ENCODE measurements at regions not wholly inside any gene's neighbourhood (a gene's known extent, or its start where the extent isn't known, plus 50 kb on each side); places are given as distances from the start of the nearest gene placed in this dataset.
"Not testable (repeated sequence)": the region's sequence is repeated elsewhere in the genome, so short reads cannot be mapped to it uniquely, and the experiment has no call there.

- DNase-seq (ENCODE audit: insufficient read length, low spot score), result no peak
- TF ChIP-seq CTCF (IDR thresholded peaks at IDR 0.05; ENCODE audit: insufficient read depth, missing control alignments), result no peak
- no peak for FAIRE-seq
Observed at GRCh38 chr20:51946586-51946985, 144.3 kb upstream of the SALL4 start.

GRCh38 chr20:51945881-51946280, 143.6 kb upstream of the SALL4 start:
- FAIRE-seq, result no peak
- TF ChIP-seq CTCF (IDR thresholded peaks at IDR 0.05; ENCODE audit: insufficient read depth, missing control alignments), result no peak

DNA sequence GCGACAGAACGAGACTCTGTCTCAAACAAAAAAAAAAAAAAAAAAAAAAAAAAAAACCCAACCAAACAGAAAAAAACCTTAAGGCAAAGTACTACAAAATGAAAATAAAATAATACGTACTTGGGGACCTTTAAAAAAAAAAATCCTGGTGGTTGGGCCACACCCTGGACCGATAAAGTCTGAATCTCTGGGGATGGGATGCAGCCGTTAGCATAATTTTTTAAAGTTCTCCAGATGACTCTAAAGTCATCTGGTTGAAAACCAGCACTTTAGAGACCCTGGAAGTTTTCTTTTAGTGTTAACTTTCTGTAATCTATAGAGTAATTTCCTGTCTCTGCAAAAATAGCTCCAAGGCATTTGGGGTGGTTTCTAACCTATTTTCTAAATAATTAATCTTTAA, 142.9 kb upstream of the SALL4 start:
- TF ChIP-seq CTCF (IDR thresholded peaks at IDR 0.05; ENCODE audit: insufficient read depth, missing control alignments), result no peak
- DNase-seq (ENCODE audit: insufficient read length, low spot score) (no peak), FAIRE-seq (no peak)

More at GRCh38 chr20:51945881-51946280, 143.6 kb upstream of the SALL4 start:
- DNase-seq (ENCODE audit: insufficient read length, low spot score), result no peak

DNA sequence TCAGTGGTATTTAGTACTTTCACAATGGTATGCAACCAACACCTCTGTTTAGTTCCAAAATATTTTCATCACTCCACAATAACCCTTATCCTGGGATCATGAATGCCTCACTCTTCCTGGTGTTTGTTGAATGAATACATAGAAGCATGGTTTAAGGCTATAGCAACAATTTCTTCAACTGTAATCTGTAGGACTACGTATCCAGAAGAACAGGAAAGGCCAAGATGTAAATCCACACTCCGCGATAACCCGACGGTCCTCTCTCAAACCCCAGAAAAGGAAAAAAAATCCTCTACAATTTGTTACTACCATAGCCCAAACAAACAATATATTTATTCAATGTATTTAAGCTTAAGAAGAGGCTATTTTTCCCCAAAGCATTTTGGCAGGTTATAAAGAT, 141.4 kb upstream of the SALL4 start:
- DNase-seq (ENCODE audit: insufficient read length, low spot score) (no peak), FAIRE-seq (no peak)
- no peak for TF ChIP-seq CTCF (IDR thresholded peaks at IDR 0.05; ENCODE audit: insufficient read depth, missing control alignments)

- not testable (repeated sequence) for FAIRE-seq; DNase-seq (ENCODE audit: insufficient read length, low spot score)
Observed at GRCh38 chr20:51943326-51943725, 141.0 kb upstream of the SALL4 start.

DNA sequence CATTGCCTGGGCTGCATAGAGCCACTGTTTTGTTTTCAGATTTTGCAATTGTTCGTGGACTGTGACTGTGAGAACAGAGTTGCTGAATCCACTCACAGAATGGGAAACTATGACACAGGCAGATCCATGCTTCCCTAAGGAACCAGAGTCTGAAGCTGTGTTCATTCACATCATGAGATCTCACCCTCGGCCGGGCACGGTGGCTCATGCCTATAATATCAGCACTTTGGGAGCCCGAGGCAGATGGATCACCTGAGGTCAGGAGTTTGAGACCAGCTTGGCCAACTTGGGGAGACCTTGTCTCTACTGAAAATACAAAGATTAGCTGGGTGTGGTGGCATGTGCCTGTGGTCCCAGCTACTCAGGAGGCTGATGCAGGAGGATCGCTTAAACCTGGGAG, 139.2 kb upstream of the SALL4 start:
- TF ChIP-seq CTCF (IDR thresholded peaks at IDR 0.05; ENCODE audit: insufficient read depth, missing control alignments), result no peak
- DNase-seq (ENCODE audit: insufficient read length, low spot score) (no peak), FAIRE-seq (no peak)

DNA sequence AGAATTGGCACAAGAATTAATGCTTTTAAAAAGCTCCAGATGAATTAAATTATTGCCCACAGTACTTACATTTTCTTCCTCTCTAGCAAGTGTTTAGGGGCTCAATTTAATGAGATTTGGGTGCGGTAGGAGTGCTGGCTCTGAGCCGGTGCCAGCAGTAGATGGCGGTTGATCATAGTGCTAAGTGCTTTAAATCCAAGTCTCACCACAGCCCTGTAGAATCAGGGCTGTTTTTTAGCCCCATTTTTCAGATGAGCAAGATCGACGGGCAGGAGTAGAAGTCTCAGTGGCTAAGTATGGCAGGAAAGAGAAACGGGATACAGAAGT, 136.9 kb upstream of the SALL4 start:
- DNase-seq (ENCODE audit: insufficient read length, low spot score), result no peak
- no peak for TF ChIP-seq CTCF (IDR thresholded peaks at IDR 0.05; ENCODE audit: insufficient read depth, missing control alignments)
- FAIRE-seq, result no peak

DNA sequence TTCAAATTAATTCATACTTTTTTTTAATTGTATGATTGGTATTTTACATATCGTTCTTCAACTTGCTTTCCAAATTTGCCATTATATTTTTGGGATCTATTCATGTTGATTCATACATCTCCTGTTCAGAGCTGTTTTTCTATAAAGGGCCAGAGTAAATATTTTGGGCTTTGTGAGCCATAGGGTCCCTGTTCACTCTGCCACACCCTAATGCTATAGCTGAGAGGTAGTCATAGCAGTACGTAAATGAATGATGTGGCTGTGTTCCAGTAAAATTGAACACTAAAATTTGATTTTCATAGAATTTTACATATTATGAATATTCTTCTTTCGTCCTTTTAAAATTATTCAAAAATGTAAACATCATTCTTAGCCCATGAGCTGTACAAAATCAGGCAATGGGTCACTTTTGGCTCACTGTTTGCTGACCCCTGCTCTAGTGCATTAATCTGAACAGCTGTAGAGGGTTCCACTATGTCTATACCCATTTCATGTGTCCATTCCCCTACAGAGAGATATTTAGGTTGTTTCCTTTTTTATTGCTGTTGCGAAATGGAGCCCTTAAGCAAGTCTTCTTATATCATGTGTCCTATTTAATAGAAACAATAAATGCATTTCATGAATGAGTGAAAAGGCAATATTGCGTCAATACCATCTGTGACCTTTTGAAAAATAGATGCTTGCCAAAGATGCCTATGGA, 136.4 kb upstream of the SALL4 start:
- FAIRE-seq (no peak), DNase-seq (ENCODE audit: insufficient read length, low spot score) (no peak)
- TF ChIP-seq CTCF (IDR thresholded peaks at IDR 0.05; ENCODE audit: insufficient read depth, missing control alignments), result no peak
